ENCODE measurements at regions not wholly inside any gene's neighbourhood (a gene's known extent, or its start where the extent isn't known, plus 50 kb on each side); places are given as distances from the start of the nearest gene placed in this dataset.

- TF ChIP-seq CTCF (IDR thresholded peaks at IDR 0.05; ENCODE audit: low read depth, low read length, poor library complexity, severe bottlenecking) (no peak), EZH2phosphoT487 (IDR thresholded peaks at IDR 0.05; ENCODE audit: borderline replicate concordance, low read length) (no peak)
These were observed 167.6 kb downstream of the UNC5CL start for GRCh38 chr6:40871424-40871823.

Measured in DOHH2 (cell line).